Cardiac muscle cell (in vitro differentiated cells and primary cell): ENCODE measurements at regions not wholly inside any gene's neighbourhood (a gene's known extent, or its start where the extent isn't known, plus 50 kb on each side); places are given as distances from the start of the nearest gene placed in this dataset.

Experiments
- DNase-seq, 2 donors: peaks; one replicate each; pipeline versions ENCODE4 v3.0.0 to v3.0.0-alpha.2; 2010 to 2017; ENCODE audit warnings: low read depth in 1 of 2, low spot score in 1 of 2
- H3K27ac ChIP-seq: fragments of 200-600 bp; sonication (generic); 2 replicates; pipeline ENCODE4 v1.5.1; 2016
- H3K27me3 ChIP-seq: fragments of 200-600 bp; sonication (generic); 2 replicates; pipeline ENCODE4 v1.6.0; 2016; ENCODE audit warnings: control low read depth
- H3K36me3 ChIP-seq: fragments of 200-600 bp; sonication (generic); 2 replicates; pipeline ENCODE4 v1.5.1; 2016; ENCODE audit warnings: control low read depth
- H3K4me1 ChIP-seq: fragments of 200-600 bp; sonication (generic); 2 replicates; pipeline ENCODE4 v1.8.1; 2017; ENCODE audit warnings: low read depth, mild to moderate bottlenecking, mixed run types
- H3K4me3 ChIP-seq: fragments of 200-600 bp; sonication (generic); 2 replicates; pipeline ENCODE4 v1.5.1; 2016; ENCODE audit warnings: mild to moderate bottlenecking
- H3K9me3 ChIP-seq: fragments of 200-600 bp; sonication (generic); 2 replicates; pipeline ENCODE4 v1.5.1; 2017; ENCODE audit warnings: low read depth, mild to moderate bottlenecking, control low read depth
- CTCF ChIP-seq: IDR thresholded peaks from 2 replicates; pipeline ENCODE4 v1.5.1; 2012; ENCODE audit warnings: low read depth, mild to moderate bottlenecking, low read length

DNA sequence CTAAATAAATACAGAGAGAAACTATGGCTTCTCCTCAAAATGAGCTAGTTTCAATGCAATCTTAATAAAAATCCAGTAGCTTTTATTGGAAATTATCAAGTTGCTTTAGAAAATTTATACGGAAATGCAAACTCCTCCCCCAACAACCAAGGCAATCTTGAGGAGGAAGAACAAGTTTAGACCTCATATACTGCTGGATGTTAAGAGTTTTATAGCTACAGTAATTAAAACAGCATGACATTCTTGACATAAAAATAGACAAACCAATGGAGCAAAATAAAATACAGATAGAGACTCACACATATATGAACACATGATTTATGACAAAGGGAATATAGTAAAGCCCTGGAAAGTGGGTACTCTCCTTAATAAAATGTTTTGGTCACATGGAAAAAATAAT is 368.7 kb downstream of the C12orf75 start:
- no peaks in the 10 kb centered on the region for H3K36me3 ChIP-seq
- H3K9me3 ChIP-seq: no peaks in the 10 kb centered on the region
- H3K27ac ChIP-seq: no peak overlapping the region
- TF ChIP-seq CTCF: no peak
- no peaks in the 10 kb centered on the region for H3K27me3 ChIP-seq
- no peak for DNase-seq
- no peak overlapping the region for H3K4me3 ChIP-seq
- H3K4me1 ChIP-seq: no peaks in the 10 kb centered on the region

- H3K27me3 ChIP-seq: no peaks in the 10 kb centered on the region
- no peak for TF ChIP-seq CTCF
- no peak overlapping the region for H3K4me3 ChIP-seq
- no peaks in the 10 kb centered on the region for H3K9me3 ChIP-seq
- peak in 1 of 2 donors; percentile 44 for DNase-seq
- peaks cover 13% of the 10 kb centered on the region for H3K4me1 ChIP-seq
- H3K27ac ChIP-seq: no peak overlapping the region
- H3K36me3 ChIP-seq: no peaks in the 10 kb centered on the region
Observed at GRCh38 chr12:105704787-105705186, 374.3 kb downstream of the C12orf75 start.

GRCh38 chr12:105705235-105705634 is 374.7 kb downstream of the C12orf75 start:
- Histone ChIP-seq H3K9me3 (no peaks in the 10 kb centered on the region), H3K36me3 (no peaks in the 10 kb centered on the region), H3K4me3 (no peak overlapping the region), H3K27ac (no peak overlapping the region), H3K4me1 (peaks cover 13% of the 10 kb centered on the region), H3K27me3 (no peaks in the 10 kb centered on the region)
- DNase-seq: no peak
- no peak for TF ChIP-seq CTCF

DNA sequence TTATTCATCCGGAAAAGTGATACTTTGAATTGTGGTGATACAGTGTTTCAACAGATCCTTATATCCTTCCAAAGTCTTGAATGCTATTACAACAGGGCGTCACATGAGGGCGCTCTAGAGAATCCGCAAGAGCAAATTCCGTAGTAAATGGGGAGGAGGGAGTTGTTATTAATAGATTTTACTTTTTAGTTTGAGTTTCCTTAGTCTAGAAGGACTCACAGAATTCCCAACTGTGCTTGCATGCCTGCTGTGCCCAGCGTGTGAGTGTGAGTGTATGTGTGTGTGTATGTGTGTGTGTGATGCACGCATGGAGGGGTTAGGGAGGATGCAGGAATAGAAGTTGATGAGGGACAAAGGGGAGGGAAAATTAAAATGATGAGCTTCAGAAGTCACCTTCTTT is 375.3 kb downstream of the C12orf75 start:
- DNase-seq: peak; percentile 73 to 81
- H3K27ac ChIP-seq: no peak overlapping the region

DNA sequence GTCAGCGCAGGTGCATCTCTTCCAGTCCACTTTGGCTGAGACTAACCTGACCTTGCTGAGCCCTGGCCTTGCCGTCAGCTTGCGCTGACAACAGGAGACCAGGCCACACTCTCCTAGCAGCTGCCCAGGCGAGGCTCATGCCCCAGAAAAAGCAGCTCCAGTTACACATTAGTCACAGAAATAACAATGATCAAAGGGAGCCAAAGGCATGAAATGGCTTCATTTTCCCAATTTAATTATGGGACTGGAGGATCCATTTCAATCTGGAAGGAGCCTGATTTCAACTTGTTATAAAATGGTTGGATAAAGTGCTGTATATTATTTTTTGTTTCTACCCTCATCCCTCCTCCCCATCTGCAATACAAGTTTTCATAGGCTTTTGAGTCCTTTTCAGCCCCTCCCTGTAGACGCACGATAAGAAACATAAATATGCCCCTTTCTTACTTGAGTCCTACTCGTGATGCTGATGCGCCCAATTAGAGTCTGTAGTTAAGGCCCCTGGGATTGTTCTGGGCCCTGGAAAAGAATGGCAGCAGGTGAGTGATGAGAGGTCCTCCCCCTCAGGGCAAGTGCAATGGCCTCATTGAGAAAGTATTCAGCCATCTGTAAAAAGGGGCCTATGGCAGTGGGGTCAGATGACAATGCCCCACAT is 376.0 kb downstream of the C12orf75 start:
- Histone ChIP-seq H3K36me3 (no peaks in the 10 kb centered on the region), H3K27ac (no peak overlapping the region), H3K4me1 (peaks cover 13% of the 10 kb centered on the region), H3K4me3 (no peak overlapping the region), H3K27me3 (no peaks in the 10 kb centered on the region), H3K9me3 (no peaks in the 10 kb centered on the region)
- DNase-seq: no peak
- TF ChIP-seq CTCF: no peak

More for the DNA sequence above, 375.3 kb downstream of the C12orf75 start:
- H3K4me3 ChIP-seq: no peak overlapping the region
- no peaks in the 10 kb centered on the region for H3K36me3 ChIP-seq
- no peaks in the 10 kb centered on the region for H3K27me3 ChIP-seq
- H3K9me3 ChIP-seq: no peaks in the 10 kb centered on the region
- peaks cover 13% of the 10 kb centered on the region for H3K4me1 ChIP-seq
- peak; percentile 92 for TF ChIP-seq CTCF

DNA sequence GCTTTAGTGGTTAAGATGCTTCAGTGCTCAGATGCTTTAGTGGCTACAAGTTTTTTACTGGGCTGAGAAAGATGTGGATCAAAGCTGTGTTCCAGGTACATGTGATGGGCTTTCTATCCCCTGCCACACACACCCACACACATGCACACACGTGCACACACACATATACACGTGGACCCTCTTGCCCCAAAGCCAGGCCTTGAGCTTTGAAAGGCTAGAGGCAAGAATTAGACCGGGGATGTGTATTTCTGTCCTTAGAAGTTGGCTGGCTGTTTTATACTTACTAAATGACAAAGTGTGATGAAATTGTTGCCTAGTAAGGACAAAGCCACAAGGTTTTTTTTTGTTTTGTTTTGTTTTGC is 376.5 kb downstream of the C12orf75 start:
- DNase-seq: no peak
- Histone ChIP-seq H3K4me3 (no peak overlapping the region), H3K9me3 (no peaks in the 10 kb centered on the region), H3K4me1 (peaks cover 13% of the 10 kb centered on the region), H3K36me3 (no peaks in the 10 kb centered on the region), H3K27ac (no peak overlapping the region), H3K27me3 (no peaks in the 10 kb centered on the region)
- no peak for TF ChIP-seq CTCF
